ENCODE measurements at regions not wholly inside any gene's neighbourhood (a gene's known extent, or its start where the extent isn't known, plus 50 kb on each side); places are given as distances from the start of the nearest gene placed in this dataset.

DNA sequence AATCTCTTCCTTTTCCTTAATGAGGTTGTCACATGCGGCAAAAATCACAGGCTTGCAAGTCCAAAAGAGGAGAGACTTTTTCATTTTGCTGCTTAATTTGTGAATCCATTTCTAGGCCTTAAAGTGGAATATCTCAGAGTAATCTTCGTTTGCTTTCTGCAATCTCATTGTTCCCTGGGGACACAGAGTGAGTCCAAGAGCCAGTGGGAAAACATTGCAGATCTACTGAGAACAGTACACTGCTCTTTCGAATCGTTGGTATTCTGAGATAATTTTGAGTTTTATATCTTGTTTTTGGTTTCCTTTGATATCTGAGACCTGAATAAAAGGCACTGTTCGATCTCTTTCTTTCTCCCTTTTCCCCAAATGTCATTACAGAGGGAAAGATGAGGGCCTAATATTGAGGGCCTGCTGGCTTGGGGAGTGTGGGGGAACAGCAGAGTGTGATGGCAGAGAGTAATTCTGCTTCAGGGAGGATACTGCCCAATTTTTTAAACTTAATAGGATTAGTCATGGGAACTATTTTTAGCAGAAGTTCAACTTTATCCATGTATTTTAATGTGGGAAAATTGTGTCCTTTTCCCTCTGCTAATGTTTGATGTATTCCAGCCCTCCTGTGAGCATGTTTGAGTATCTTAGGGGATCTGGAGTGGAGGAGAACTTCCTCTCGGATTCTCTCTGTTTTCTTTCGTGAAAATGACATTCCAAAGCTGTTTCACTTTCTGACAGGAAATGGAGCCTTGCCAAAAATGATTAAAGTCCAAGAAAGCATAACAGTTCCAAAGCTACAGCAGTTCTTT is 418.2 kb upstream of the ZEB2 start:
- TF ChIP-seq ZNF274 (IDR thresholded peaks at IDR 0.05; ENCODE audit: low read depth, low read length) (no peak), RAD21 (IDR thresholded peaks at IDR 0.05; ENCODE audit: low read depth) (no peak)
- TF ChIP-seq, protein P1, sequence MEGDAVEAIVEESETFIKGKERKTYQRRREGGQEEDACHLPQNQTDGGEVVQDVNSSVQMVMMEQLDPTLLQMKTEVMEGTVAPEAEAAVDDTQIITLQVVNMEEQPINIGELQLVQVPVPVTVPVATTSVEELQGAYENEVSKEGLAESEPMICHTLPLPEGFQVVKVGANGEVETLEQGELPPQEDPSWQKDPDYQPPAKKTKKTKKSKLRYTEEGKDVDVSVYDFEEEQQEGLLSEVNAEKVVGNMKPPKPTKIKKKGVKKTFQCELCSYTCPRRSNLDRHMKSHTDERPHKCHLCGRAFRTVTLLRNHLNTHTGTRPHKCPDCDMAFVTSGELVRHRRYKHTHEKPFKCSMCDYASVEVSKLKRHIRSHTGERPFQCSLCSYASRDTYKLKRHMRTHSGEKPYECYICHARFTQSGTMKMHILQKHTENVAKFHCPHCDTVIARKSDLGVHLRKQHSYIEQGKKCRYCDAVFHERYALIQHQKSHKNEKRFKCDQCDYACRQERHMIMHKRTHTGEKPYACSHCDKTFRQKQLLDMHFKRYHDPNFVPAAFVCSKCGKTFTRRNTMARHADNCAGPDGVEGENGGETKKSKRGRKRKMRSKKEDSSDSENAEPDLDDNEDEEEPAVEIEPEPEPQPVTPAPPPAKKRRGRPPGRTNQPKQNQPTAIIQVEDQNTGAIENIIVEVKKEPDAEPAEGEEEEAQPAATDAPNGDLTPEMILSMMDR (IDR thresholded peaks at IDR 0.05 in 2 of 3, conservative IDR thresholded peaks at IDR 0.05 in 1 of 3; ENCODE audit: borderline replicate concordance in 1 of 3, insufficient read depth in 1 of 3, low read depth in 2 of 3, low read length in 2 of 3): no peak
